IPS DF 6.9 (cell line): ENCODE measurements at regions not wholly inside any gene's neighbourhood (a gene's known extent, or its start where the extent isn't known, plus 50 kb on each side); places are given as distances from the start of the nearest gene placed in this dataset.
"Not testable (repeated sequence)": the region's sequence is repeated elsewhere in the genome, so short reads cannot be mapped to it uniquely, and the experiment has no call there.

ENCODE experiments used
- DNase-seq: peaks from one replicate; pipeline ENCODE4 v3.0.0-alpha.2; 2013; ENCODE audit warnings: low read depth, low spot score
- H3K27ac ChIP-seq: one replicate; pipeline ENCODE4 v1.5.1; 2013; ENCODE audit warnings: low read length, control low read depth
- H3K27me3 ChIP-seq: 2 replicates; pipeline ENCODE4 v1.6.1; 2013; ENCODE audit warnings: mild to moderate bottlenecking, low read length; ENCODE audit not compliant: control insufficient read depth, insufficient read depth
- H3K36me3 ChIP-seq: 2 replicates; pipeline ENCODE4 v1.6.1; 2013; ENCODE audit warnings: low read length; ENCODE audit not compliant: control insufficient read depth, insufficient read depth
- H3K4me1 ChIP-seq: 2 replicates; pipeline ENCODE4 v1.6.1; 2013; ENCODE audit warnings: low read length; ENCODE audit not compliant: control insufficient read depth, insufficient read depth
- H3K4me3 ChIP-seq: 2 replicates; pipeline ENCODE4 v1.5.1; 2013; ENCODE audit warnings: mild to moderate bottlenecking, low read length
- H3K9me3 ChIP-seq: 2 replicates; pipeline ENCODE4 v1.6.1; 2013; ENCODE audit warnings: low read length, inconsistent platforms; ENCODE audit not compliant: control insufficient read depth, insufficient read depth
- WGBS: extraction: QIAGEN DNeasy Blood & Tissue Kit; methylation state at CpG from one replicate; pipeline ENCODE4 v1.1.7; 2013; ENCODE audit warnings: mixed read lengths, missing lambda C conversion rate; ENCODE audit not compliant: insufficient read length, insufficient coverage; 5-methylcytosine and 5-hydroxymethylcytosine counted together

- Histone ChIP-seq H3K4me3 (no peak overlapping the region), H3K27ac (no peak overlapping the region), H3K36me3 (no peaks in the 10 kb centered on the region), H3K27me3 (no peaks in the 10 kb centered on the region), H3K9me3 (no peaks in the 10 kb centered on the region), H3K4me1 (peaks cover 6% of the 10 kb centered on the region)
- WGBS: no CpG with 5 or more reads among the region's 5 CpGs
- no peak for DNase-seq
These were observed 176.1 kb upstream of the SPRED2 start for GRCh38 chr2:65608466-65608865.

DNA sequence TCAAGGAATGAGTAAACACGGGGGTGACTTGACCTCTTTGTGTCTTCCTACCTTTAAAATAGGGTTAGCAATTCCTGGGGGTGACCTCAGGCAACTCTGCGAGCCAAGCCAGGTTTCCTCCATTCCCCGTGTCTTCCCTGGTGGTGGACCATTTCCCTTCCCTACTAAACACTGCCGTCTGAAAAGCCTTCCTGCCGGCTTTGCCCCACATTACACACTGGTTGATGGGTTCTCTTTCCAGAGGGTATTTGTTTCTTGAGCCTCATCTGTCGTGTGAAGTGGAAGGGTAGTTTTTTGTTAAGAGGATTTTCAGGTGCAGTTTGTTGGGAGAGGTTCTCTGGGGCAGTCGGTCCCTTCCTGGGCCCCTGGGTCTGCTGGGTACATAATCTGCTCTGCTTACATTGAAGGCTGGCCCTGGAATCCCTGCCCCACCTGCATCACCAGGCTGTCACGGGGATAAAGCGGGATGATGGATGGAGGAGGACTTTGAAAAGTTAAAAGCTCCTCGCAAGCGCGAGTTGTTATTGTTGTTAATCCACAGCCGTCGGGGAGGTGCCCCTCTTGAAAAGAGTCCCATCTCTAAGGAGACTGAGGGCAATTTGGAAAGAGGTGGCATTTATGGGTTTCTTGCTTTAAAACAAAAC, 175.4 kb upstream of the SPRED2 start:
- Histone ChIP-seq H3K27me3 (no peaks in the 10 kb centered on the region), H3K27ac (no peak overlapping the region), H3K4me3 (no peak overlapping the region), H3K9me3 (no peaks in the 10 kb centered on the region), H3K36me3 (no peaks in the 10 kb centered on the region), H3K4me1 (peaks cover 4% of the 10 kb centered on the region)
- WGBS: no CpG with 5 or more reads among the region's 14 CpGs
- no peak for DNase-seq

DNA sequence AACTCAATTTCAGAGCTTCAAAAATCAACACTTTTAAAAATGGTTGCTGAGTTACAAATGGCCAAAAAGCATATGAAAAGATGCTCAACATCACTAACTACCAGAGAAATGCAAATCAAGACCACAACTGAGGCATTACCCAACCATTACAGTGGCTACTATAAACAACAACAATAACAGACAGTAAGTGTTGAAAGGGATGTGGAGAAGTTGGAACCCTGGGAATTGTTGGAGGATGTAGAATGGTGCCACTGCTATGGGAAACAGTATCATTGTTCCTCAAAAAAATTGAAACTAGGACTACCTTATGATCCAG, 173.3 kb upstream of the SPRED2 start:
- Histone ChIP-seq H3K36me3 (no peaks in the 10 kb centered on the region), H3K9me3 (no peaks in the 10 kb centered on the region), H3K27me3 (no peaks in the 10 kb centered on the region), H3K4me3 (no peak overlapping the region), H3K27ac (no peak overlapping the region), H3K4me1 (no peaks in the 10 kb centered on the region; the same call in 1 of the 2 replicates)
- no peak for DNase-seq

DNA sequence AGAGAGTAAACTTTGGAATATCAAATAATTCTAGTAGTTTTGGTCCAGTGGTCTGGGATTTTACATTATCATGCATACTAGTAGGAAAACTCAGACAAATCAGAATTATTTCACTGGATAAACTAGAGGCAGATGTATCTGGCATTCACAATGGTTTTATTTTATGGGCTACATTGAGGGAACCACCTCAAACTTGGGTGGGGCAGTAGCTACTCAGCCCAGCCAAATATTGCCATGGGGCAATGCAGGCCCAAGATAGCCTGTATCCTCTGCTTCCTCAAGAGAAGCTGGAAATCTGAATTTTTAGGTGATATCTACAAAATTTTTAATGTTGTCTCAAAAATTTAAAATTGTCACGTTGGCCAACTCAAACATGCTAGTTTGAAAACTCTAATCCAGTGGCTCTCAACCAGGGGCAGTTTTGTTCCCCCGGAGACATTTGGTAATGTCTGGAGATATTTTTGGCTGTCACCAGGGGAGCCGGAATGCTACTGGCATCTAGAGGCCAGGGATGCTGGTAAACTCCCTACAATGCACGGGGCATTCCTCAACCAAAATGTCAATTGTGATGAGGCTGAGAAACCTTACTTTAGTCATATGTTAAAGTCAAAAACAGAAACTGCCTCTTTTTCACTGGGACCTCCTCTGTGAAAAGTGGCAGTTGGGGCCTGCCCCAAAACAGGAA, 172.8 kb upstream of the SPRED2 start:
- no peak overlapping the region for H3K27ac ChIP-seq
- no peak for DNase-seq
- no peaks in the 10 kb centered on the region for H3K36me3 ChIP-seq
- no peaks in the 10 kb centered on the region for H3K9me3 ChIP-seq
- no peak overlapping the region for H3K4me3 ChIP-seq
- WGBS: no CpG with 5 or more reads among the region's 4 CpGs
- no peaks in the 10 kb centered on the region; the same call in 1 of the 2 replicates for H3K4me1 ChIP-seq
- no peaks in the 10 kb centered on the region for H3K27me3 ChIP-seq

DNA sequence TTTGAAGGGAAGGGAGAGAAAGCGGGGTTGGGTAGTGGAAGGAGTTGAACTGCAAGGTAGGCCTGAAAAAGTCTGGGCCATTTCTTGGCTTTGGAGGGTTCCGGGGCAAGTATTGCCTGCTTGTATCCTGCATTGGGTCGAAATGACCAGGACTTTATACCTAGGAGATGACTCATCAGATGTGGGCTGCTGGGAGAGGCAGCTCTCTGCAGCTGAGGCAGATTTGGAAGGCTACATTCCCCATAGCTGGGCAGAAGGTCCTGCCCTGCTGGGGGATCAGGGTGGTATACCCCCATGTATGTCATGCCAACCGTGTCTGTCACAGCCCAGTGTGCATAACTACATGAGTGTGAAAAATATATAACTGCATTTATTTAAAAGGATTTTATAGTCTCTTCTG, 171.8 kb upstream of the SPRED2 start:
- Histone ChIP-seq H3K27ac (no peak overlapping the region), H3K36me3 (no peaks in the 10 kb centered on the region), H3K4me3 (no peak overlapping the region), H3K9me3 (no peaks in the 10 kb centered on the region), H3K4me1 (no peaks in the 10 kb centered on the region; the same call in 1 of the 2 replicates), H3K27me3 (no peaks in the 10 kb centered on the region)
- no peak for DNase-seq
- WGBS: no CpG with 5 or more reads among the region's 4 CpGs

- H3K27me3 ChIP-seq: no peaks in the 10 kb centered on the region
- DNase-seq: no peak
- no CpG with 5 or more reads among the region's 4 CpGs for WGBS
- no peak overlapping the region for H3K4me3 ChIP-seq
- no peak overlapping the region for H3K27ac ChIP-seq
- no peaks in the 10 kb centered on the region for H3K4me1 ChIP-seq
- H3K36me3 ChIP-seq: no peaks in the 10 kb centered on the region
- no peaks in the 10 kb centered on the region for H3K9me3 ChIP-seq
These were observed 170.3 kb upstream of the SPRED2 start for GRCh38 chr2:65602603-65603235.

- H3K4me1 ChIP-seq, H3K36me3 ChIP-seq, H3K27me3 ChIP-seq, H3K27ac ChIP-seq, H3K9me3 ChIP-seq, H3K4me3 ChIP-seq, DNase-seq: not testable (repeated sequence)
- no CpG with 5 or more reads among the region's 33 CpGs for WGBS
These were observed 168.5 kb upstream of the SPRED2 start for GRCh38 chr2:65600871-65601270.

- H3K27me3 ChIP-seq, H3K9me3 ChIP-seq, H3K4me3 ChIP-seq, DNase-seq, H3K4me1 ChIP-seq, H3K36me3 ChIP-seq, H3K27ac ChIP-seq: not testable (repeated sequence)
- no CpG with 5 or more reads among the region's 26 CpGs for WGBS
These were observed 168.0 kb upstream of the SPRED2 start for GRCh38 chr2:65600351-65600750.

GRCh38 chr2:65599693-65600092, 167.3 kb upstream of the SPRED2 start:
- H3K4me1 ChIP-seq: no peaks in the 10 kb centered on the region
- H3K9me3 ChIP-seq: no peaks in the 10 kb centered on the region
- H3K4me3 ChIP-seq: no peak overlapping the region
- H3K27me3 ChIP-seq: no peaks in the 10 kb centered on the region
- DNase-seq: no peak
- H3K27ac ChIP-seq: no peak overlapping the region
- no CpG with 5 or more reads among the region's 6 CpGs for WGBS
- H3K36me3 ChIP-seq: no peaks in the 10 kb centered on the region

- no CpG with 5 or more reads among the region's 1 CpG for WGBS
- H3K9me3 ChIP-seq: no peaks in the 10 kb centered on the region
- H3K4me3 ChIP-seq: no peak overlapping the region
- no peak overlapping the region for H3K27ac ChIP-seq
- H3K27me3 ChIP-seq: no peaks in the 10 kb centered on the region
- no peak for DNase-seq
- no peaks in the 10 kb centered on the region for H3K36me3 ChIP-seq
- H3K4me1 ChIP-seq: no peaks in the 10 kb centered on the region
These were observed 166.6 kb upstream of the SPRED2 start for GRCh38 chr2:65598996-65599395.

DNA sequence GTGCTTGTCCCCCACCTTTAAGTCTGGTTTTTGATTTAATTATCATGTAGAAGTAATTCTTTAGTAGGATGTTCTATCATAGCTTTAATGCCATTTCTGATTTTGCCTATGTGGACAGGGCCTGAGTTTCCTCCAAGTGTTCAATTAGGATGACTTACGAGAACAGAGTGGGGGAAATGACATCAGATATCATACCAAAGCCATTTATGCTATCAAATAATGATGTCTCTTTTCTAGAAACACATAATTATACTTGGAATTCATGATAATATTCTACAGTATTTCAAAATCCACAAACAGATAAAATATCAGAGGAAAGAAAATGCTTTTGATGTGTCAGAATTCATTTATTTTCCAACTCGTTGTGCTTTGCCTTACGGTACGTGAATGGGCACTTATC, 165.9 kb upstream of the SPRED2 start:
- DNase-seq: no peak
- Histone ChIP-seq H3K36me3 (no peaks in the 10 kb centered on the region), H3K9me3 (no peaks in the 10 kb centered on the region), H3K4me1 (no peaks in the 10 kb centered on the region), H3K27ac (no peak overlapping the region), H3K27me3 (no peaks in the 10 kb centered on the region), H3K4me3 (no peak overlapping the region)
- WGBS: no CpG with 5 or more reads among the region's 4 CpGs
